HepG2 (cell line): ENCODE measurements at regions not wholly inside any gene's neighbourhood (a gene's known extent, or its start where the extent isn't known, plus 50 kb on each side); places are given as distances from the start of the nearest gene placed in this dataset.

Experiments
- ATAC-seq: fragments of 200-7000 bp; cut with Tn5 transposase; 3 replicates; pipeline ENCODE4 v1.9.1; 2020; ENCODE audit warnings: mild to moderate bottlenecking, moderate library complexity
- BruUV-seq: library from RNA; stranded (reverse); fragments of 400-500 nt; replicated peaks from 2 replicates; lab custom pipeline; 2021; lab: Mats Ljungman, UMichigan
- CTCF ChIA-PET: fragments of 300-600 bp; formaldehyde crosslinking; extraction: SDS; loops from one replicate; lab custom pipeline; 2021; ENCODE audit warnings: low total read pairs, inconsistent platforms, low intra/inter-chr PET ratio; lab: Yijun Ruan, JAX
- POLR2A ChIA-PET: fragments of 350-600 bp; sonication (Branson Sonifier 250); formaldehyde crosslinking; loops from one replicate; lab custom pipeline; 2020; ENCODE audit warnings: antibody characterized with exemption, inconsistent platforms; lab: Yijun Ruan, JAX
- DNase-seq: peaks from one replicate; pipeline ENCODE4 v3.0.0-alpha.2; 2015; ENCODE audit warnings: low spot score
- FAIRE-seq: peaks from 3 replicates; lab custom pipeline; 2011; peaks lifted over from hg19 to GRCh38; lab: Jason Lieb, UNC
- H2AFZ ChIP-seq: one replicate; pipeline ENCODE4 v1.6.1; 2011; ENCODE audit warnings: low read length, inconsistent platforms
- H3K27ac ChIP-seq: fragments of 300-600 bp; 3 replicates; pipeline ENCODE4 v1.8.0; 2011; ENCODE audit warnings: mixed run types, mild to moderate bottlenecking, mixed read lengths, low read length, inconsistent platforms; ENCODE audit not compliant: insufficient read depth; ENCODE audit errors: extremely low read length
- H3K27me3 ChIP-seq, 2 experiments: fragments of 200-600 bp in 1 of 2; 2 replicates in 1 of 2; 3 replicates in 1 of 2; pipeline versions ENCODE4 v1.6.0 to v1.8.0; 2011; ENCODE audit warnings: low read length in 2 of 2, mild to moderate bottlenecking in 2 of 2, moderate library complexity in 2 of 2, inconsistent platforms in 1 of 2; ENCODE audit not compliant: insufficient read depth in 2 of 2, control insufficient read depth in 1 of 2
- H3K36me3 ChIP-seq, 2 experiments: fragments of 200-600 bp in 1 of 2; replicated peaks in 1 of 2; 2 replicates in 1 of 2; 3 replicates in 1 of 2; pipeline versions ENCODE4 v1.5.1 to v1.8.0; 2011; ENCODE audit warnings: low read length in 2 of 2, inconsistent platforms in 1 of 2; ENCODE audit not compliant: insufficient read depth in 2 of 2, control insufficient read depth in 1 of 2
- H3K4me1 ChIP-seq: 2 replicates; pipeline ENCODE4 v1.5.1; 2012; ENCODE audit warnings: low read length, inconsistent platforms; ENCODE audit not compliant: insufficient read depth
- H3K4me2 ChIP-seq: 2 replicates; pipeline ENCODE4 v1.6.0; 2011; ENCODE audit warnings: low read depth, low read length, inconsistent platforms
- H3K4me3 ChIP-seq, 3 experiments: fragments of 200-600 bp in 1 of 3; sonication (generic), shearing (Covaris generic) in 1 of 3; replicated peaks in 1 of 3; 2 replicates each; pipeline ENCODE4 v1.5.1; 2011 to 2016; ENCODE audit warnings: low read length in 3 of 3, inconsistent platforms in 2 of 3, low read depth in 2 of 3, mild to moderate bottlenecking in 2 of 3, control low read depth in 1 of 3, mixed read lengths in 1 of 3; ENCODE audit not compliant: insufficient read depth in 1 of 3
- H3K79me2 ChIP-seq: one replicate; pipeline ENCODE4 v1.6.1; 2011; ENCODE audit warnings: low read length, inconsistent platforms; ENCODE audit not compliant: insufficient read depth
- H3K9ac ChIP-seq: 2 replicates; pipeline ENCODE4 v1.6.0; 2011; ENCODE audit warnings: mild to moderate bottlenecking, low read depth, low read length, inconsistent platforms; ENCODE audit not compliant: insufficient read depth
- H3K9me3 ChIP-seq: 2 replicates; pipeline ENCODE4 v1.5.1; 2012; ENCODE audit warnings: mild to moderate bottlenecking, low read length
- H4K20me1 ChIP-seq: 2 replicates; pipeline ENCODE4 v1.6.0; 2011; ENCODE audit warnings: inconsistent platforms, mild to moderate bottlenecking, low read length, moderate library complexity; ENCODE audit not compliant: insufficient read depth
- DMAP1 ChIP-seq: IDR thresholded peaks from 2 replicates; pipeline ENCODE4 v1.6.1; 2016
- ETV5 ChIP-seq: IDR thresholded peaks from 2 replicates; pipeline ENCODE4 v1.6.1; 2018; ENCODE audit warnings: missing biosample characterization, missing genetic modification reagents, inconsistent platforms, borderline replicate concordance
- SIN3A ChIP-seq: IDR thresholded peaks from 2 replicates; pipeline ENCODE4 v1.6.1; 2011; ENCODE audit warnings: low read depth, mild to moderate bottlenecking, control low read depth, low read length, borderline replicate concordance
- TRIM24 ChIP-seq: sonication (generic); formaldehyde crosslinking; IDR thresholded peaks from 2 replicates; pipeline ENCODE4 v1.8.0; 2022; ENCODE audit warnings: mild to moderate bottlenecking, missing genetic modification reagents
- XRCC5 ChIP-seq: fragments of 200-400 bp; formaldehyde crosslinking; optimal IDR thresholded peaks from 2 replicates; pipeline ENCODE3; 2017; ENCODE audit warnings: mild to moderate bottlenecking, low read length
- ZNF44 ChIP-seq: sonication (generic); formaldehyde crosslinking; IDR thresholded peaks from 2 replicates; pipeline ENCODE4 v1.5.1; 2020; ENCODE audit warnings: mild to moderate bottlenecking, missing genetic modification reagents
- ZUFSP ChIP-seq: sonication (generic); formaldehyde crosslinking; IDR thresholded peaks from 2 replicates; pipeline ENCODE4 v1.9.0; 2021; ENCODE audit warnings: missing genetic modification reagents, mild to moderate bottlenecking, borderline replicate concordance
- WGBS: methylation state at CpG from one replicate; pipeline ENCODE4 v1.1.6; 2017; ENCODE audit warnings: low lambda C conversion rate; 5-methylcytosine and 5-hydroxymethylcytosine counted together
- in situ Hi-C: cut with HindIII; loops from 2 replicates; pipeline ENCODE4 v1.10.0; 2017; ENCODE audit warnings: low pct_unique_long_range_greater_than_20kb; ENCODE audit not compliant: extremely low pct_ligation_motif_present
- intact Hi-C: fragments of 100-400 bp; cut with micrococcal nuclease; formaldehyde crosslinking; loops from one replicate; pipeline ENCODE4 v1.10.0; 2022; ENCODE audit not compliant: unreplicated experiment

- no peaks in the 10 kb centered on the region for H3K9me3 ChIP-seq
- POLR2A ChIA-PET, result no interaction called here
- no TSS peak for BruUV-seq
- 94% methylated on average over 2 of the region's 2 CpGs for WGBS
- CTCF ChIA-PET, result no interaction called here
- no peaks in the 10 kb centered on the region for H3K79me2 ChIP-seq
- in situ Hi-C loops (no loop called here), intact Hi-C loops (no loop called here)
- no peak overlapping the region for H3K4me2 ChIP-seq
- H3K27ac ChIP-seq, result no peak overlapping the region
- H3K27me3 ChIP-seq, result no peaks in the 10 kb centered on the region
- H3K4me3 ChIP-seq, result no peak overlapping the region
- TF ChIP-seq TRIM24 (0 out of 2 replicates have a peak, but pooled peaks have one; percentile 33), SIN3A (no peak), XRCC5 (no peak), ZUFSP (CRISPR knock-in tag) (no peak), DMAP1 (CRISPR knock-in tag) (no peak), ZNF44 (CRISPR knock-in tag) (peak; percentile 49; the same call in 1 of the 2 replicates), ETV5 (CRISPR knock-in tag) (no peak)
- H3K36me3 ChIP-seq, result no peaks in the 10 kb centered on the region
- no peak for DNase-seq
- no peaks in the 10 kb centered on the region for H4K20me1 ChIP-seq
- no peak overlapping the region for H2AFZ ChIP-seq
- ATAC-seq, result no peak
- FAIRE-seq, result no peak
- peaks cover 70% of the 10 kb centered on the region for H3K4me1 ChIP-seq
- no peak overlapping the region for H3K9ac ChIP-seq
Measured at GRCh38 chr2:234827096-234827860, 124.5 kb upstream of the SH3BP4 start.
